ENCODE measurements at regions not wholly inside any gene's neighbourhood (a gene's known extent, or its start where the extent isn't known, plus 50 kb on each side); places are given as distances from the start of the nearest gene placed in this dataset.
A peak's percentile ranks its signal among the peaks of the same experiment; 100 is the strongest.
"Not testable (repeated sequence)": the region's sequence is repeated elsewhere in the genome, so short reads cannot be mapped to it uniquely, and the experiment has no call there.

DNA sequence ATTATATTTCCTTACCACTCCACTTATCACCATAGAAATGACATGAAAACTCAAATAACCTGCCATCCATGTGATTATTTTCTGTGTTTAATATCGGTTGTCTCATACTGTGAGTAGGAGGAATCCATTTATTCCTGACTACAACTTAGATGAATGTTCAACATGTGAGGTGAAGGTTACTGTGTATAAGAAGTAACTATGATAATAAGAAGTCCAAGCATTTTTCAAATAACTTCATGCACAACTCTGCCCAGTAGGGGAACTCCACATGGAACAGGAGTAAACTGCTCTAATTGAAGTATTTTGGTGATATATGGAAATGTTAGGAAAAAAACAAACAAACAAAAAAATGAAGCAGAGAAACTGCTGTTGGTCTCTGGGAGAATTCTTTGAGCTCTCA, 447.5 kb upstream of the GRIN3A start:
- TF ChIP-seq, protein P1, sequence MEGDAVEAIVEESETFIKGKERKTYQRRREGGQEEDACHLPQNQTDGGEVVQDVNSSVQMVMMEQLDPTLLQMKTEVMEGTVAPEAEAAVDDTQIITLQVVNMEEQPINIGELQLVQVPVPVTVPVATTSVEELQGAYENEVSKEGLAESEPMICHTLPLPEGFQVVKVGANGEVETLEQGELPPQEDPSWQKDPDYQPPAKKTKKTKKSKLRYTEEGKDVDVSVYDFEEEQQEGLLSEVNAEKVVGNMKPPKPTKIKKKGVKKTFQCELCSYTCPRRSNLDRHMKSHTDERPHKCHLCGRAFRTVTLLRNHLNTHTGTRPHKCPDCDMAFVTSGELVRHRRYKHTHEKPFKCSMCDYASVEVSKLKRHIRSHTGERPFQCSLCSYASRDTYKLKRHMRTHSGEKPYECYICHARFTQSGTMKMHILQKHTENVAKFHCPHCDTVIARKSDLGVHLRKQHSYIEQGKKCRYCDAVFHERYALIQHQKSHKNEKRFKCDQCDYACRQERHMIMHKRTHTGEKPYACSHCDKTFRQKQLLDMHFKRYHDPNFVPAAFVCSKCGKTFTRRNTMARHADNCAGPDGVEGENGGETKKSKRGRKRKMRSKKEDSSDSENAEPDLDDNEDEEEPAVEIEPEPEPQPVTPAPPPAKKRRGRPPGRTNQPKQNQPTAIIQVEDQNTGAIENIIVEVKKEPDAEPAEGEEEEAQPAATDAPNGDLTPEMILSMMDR (IDR thresholded peaks at IDR 0.05; ENCODE audit: insufficient read depth, low read length, poor library complexity, severe bottlenecking): no peak
- Histone ChIP-seq H3K27me3 (ENCODE audit: control insufficient read depth, insufficient read depth, low read length) (no peaks in the 10 kb centered on the region), H3K4me3 (ENCODE audit: low read depth, low read length) (no peak overlapping the region), H3K36me3 (ENCODE audit: control insufficient read depth, insufficient read depth, low read length) (no peaks in the 10 kb centered on the region)
- no peak for DNase-seq (ENCODE audit: low read depth)

DNA sequence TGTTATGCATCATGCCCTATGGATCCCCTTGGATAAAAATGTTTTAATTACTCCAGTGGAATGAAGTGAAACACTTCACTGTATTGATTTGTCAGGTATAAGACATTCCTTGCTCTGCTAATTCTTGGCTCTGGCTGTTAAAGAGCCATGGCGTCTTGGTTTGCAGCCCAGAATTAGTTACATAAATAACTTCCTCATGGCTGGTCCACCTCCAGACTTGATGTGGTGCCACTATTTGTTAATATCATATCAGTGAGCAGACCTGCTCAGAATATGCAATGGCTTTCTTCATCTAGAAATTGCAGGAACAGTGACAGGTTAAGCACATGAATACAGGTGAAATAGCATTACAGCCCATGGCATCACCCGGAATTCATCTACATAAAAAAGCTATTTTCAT, 446.9 kb upstream of the GRIN3A start:
- H3K27me3 ChIP-seq (ENCODE audit: control insufficient read depth, insufficient read depth, low read length): no peaks in the 10 kb centered on the region
- H3K4me3 ChIP-seq (ENCODE audit: low read depth, low read length): no peak overlapping the region
- no peaks in the 10 kb centered on the region for H3K36me3 ChIP-seq (ENCODE audit: control insufficient read depth, insufficient read depth, low read length)
- no peak for DNase-seq (ENCODE audit: low read depth)
- TF ChIP-seq, protein P1 (IDR thresholded peaks at IDR 0.05; ENCODE audit: insufficient read depth, low read length, poor library complexity, severe bottlenecking): no peak

DNA sequence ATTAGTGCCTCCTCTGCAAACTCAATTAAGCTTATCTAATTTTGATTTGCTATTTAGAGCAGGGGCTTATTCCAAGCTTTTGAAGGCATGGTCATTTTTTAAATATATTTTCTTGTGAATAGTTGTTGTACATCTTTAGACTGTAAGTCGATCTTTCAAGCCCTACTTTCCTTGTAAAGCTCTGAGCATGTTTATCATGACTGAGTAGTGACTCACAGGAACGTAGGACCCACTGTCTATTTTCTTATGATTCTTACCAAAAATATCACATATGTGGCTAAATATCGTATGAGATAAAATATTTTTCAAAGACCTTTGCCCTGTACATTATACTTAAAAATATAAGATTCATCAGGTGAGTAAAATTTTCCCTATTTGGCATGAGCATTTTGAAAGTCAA, 440.4 kb upstream of the GRIN3A start:
- Histone ChIP-seq H3K27me3 (ENCODE audit: control insufficient read depth, insufficient read depth, low read length) (no peaks in the 10 kb centered on the region), H3K36me3 (ENCODE audit: control insufficient read depth, insufficient read depth, low read length) (no peaks in the 10 kb centered on the region), H3K4me3 (ENCODE audit: low read depth, low read length) (no peak overlapping the region)
- TF ChIP-seq, protein P1 (IDR thresholded peaks at IDR 0.05; ENCODE audit: insufficient read depth, low read length, poor library complexity, severe bottlenecking): no peak
- DNase-seq (ENCODE audit: low read depth): peak; percentile 7

DNA sequence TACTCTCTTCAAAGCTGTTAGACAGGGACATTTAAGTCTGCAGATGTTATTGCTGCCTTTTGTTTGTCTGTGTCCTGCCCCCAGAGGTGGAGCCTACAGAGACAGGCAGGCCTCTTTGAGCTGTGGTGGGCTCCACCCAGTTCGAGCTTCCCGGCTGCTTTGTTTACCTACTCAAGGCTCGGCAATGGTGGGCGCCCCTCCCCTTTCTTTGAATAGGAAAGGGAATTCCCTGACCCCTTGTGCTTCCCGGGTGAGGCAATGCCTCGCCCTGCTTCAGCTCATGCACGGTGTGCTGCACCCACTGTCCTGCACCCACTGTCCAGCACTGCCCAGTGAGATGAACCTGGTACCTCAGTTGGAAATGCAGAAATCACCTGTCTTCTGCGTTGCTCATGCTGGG, 435.8 kb upstream of the GRIN3A start:
- not testable (repeated sequence) for H3K36me3 ChIP-seq (ENCODE audit: control insufficient read depth, insufficient read depth, low read length)

DNA sequence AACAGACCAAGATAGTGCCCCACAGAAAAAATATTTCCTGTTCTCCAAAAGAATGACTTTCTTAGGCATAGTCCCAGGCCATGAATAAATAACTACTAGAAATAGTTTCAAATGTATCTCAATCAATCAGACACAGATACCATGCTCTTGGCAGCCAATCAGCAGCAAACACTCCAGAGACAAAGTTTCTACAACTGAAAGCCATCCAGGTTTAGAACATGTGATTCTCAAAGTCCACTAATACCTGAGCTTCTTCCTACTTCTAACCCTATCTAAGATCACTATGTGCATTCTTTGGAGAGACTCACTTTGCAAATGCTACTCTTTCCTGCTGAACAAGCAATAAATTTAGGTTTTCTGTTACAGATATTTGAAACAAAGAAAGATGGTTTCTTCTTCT, 425.8 kb upstream of the GRIN3A start:
- no peak for DNase-seq (ENCODE audit: low read depth)
- H3K27me3 ChIP-seq (ENCODE audit: control insufficient read depth, insufficient read depth, low read length): no peaks in the 10 kb centered on the region
- H3K36me3 ChIP-seq (ENCODE audit: control insufficient read depth, insufficient read depth, low read length): no peaks in the 10 kb centered on the region
- TF ChIP-seq, protein P1 (IDR thresholded peaks at IDR 0.05; ENCODE audit: insufficient read depth, low read length, poor library complexity, severe bottlenecking): no peak
- no peak overlapping the region for H3K4me3 ChIP-seq (ENCODE audit: low read depth, low read length)

More for the DNA sequence above, 435.8 kb upstream of the GRIN3A start:
- not testable (repeated sequence) for DNase-seq (ENCODE audit: low read depth); H3K4me3 ChIP-seq (ENCODE audit: low read depth, low read length); H3K27me3 ChIP-seq (ENCODE audit: control insufficient read depth, insufficient read depth, low read length)

DNA sequence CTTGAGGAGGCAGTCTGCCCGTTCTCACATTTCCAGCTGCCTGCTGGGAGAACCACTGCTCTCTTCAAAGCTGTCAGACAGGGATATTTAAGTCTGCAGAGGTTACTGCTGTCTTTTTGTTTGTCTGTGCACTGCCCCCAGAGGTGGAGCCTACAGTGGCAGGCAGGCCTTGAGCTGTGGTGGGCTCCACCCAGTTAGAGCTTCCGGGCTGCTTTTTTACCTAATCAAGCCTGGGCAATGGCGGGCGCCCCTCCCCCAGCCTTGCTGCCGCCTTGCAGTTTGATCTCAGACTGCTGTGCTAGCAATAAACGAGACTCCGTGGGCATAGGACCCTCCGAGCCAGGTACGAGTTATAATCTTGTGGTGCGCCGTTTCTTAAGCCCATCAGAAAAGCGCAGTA, 414.6 kb upstream of the GRIN3A start:
- DNase-seq (ENCODE audit: low read depth); H3K4me3 ChIP-seq (ENCODE audit: low read depth, low read length); H3K27me3 ChIP-seq (ENCODE audit: control insufficient read depth, insufficient read depth, low read length); H3K36me3 ChIP-seq (ENCODE audit: control insufficient read depth, insufficient read depth, low read length): not testable (repeated sequence)

DNA sequence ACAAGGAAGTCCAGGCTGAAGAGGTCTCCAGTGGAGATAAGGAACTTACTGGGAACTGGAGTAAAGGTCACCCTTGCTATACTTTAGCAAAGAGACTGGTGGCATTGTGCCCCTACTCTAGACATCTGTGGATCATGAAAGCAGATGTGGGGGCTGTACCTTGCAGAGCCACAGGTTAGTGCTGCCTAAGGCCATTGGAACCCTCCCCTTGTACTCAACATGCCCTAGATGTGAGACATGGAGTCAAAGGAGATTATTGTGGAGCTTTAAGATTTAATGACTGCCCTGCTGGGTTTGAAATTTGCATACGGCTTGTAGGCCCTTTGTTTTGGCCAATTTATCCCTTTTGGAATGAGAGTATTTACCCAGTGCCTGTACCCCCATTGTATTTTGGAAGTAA, 397.3 kb upstream of the GRIN3A start:
- TF ChIP-seq, protein P1 (IDR thresholded peaks at IDR 0.05; ENCODE audit: insufficient read depth, low read length, poor library complexity, severe bottlenecking): no peak
- DNase-seq (ENCODE audit: low read depth): no peak

More for the DNA sequence above, 397.3 kb upstream of the GRIN3A start:
- Histone ChIP-seq H3K36me3 (ENCODE audit: control insufficient read depth, insufficient read depth, low read length) (no peaks in the 10 kb centered on the region), H3K27me3 (ENCODE audit: control insufficient read depth, insufficient read depth, low read length) (no peaks in the 10 kb centered on the region), H3K4me3 (ENCODE audit: low read depth, low read length) (no peak overlapping the region)

Measured in kidney epithelial cell (primary cell).